K562 (cell line): ENCODE measurements at regions not wholly inside any gene's neighbourhood (a gene's known extent, or its start where the extent isn't known, plus 50 kb on each side); places are given as distances from the start of the nearest gene placed in this dataset.

ENCODE experiments used
- ATAC-seq: fragments of 200-7000 bp; cut with Tn5 transposase; 3 replicates; pipeline ENCODE4 v1.9.1; 2020; ENCODE audit warnings: moderate library complexity
- BruUV-seq: library from RNA; stranded (reverse); fragments of 400-500 nt; replicated peaks from 2 replicates; lab custom pipeline; 2021; lab: Mats Ljungman, UMichigan
- CTCF ChIA-PET: fragments of 300-600 bp; formaldehyde crosslinking; extraction: SDS; loops from one replicate; lab custom pipeline; 2021; ENCODE audit warnings: low intra/inter-chr PET ratio; lab: Yijun Ruan, JAX
- POLR2A ChIA-PET: fragments of 300-600, 350-650 bp; sonication (Branson Sonifier 250); formaldehyde crosslinking; extraction: SDS; loops from one replicate; lab custom pipeline; 2021; ENCODE audit warnings: antibody characterized with exemption, inconsistent platforms; lab: Yijun Ruan, JAX
- DNase-seq, 4 experiments: peaks; one replicate each; pipeline versions ENCODE4 v3.0.0 to v3.0.0-alpha.2; 2011 to 2018; ENCODE audit warnings: low spot score in 3 of 4, mixed read lengths in 3 of 4; ENCODE audit errors: extremely low read depth in 1 of 4
- FAIRE-seq: peaks from 2 replicates; lab custom pipeline; 2011; peaks lifted over from hg19 to GRCh38; lab: Jason Lieb, UNC
- H2AFZ ChIP-seq: 2 replicates; pipeline ENCODE4 v1.6.0; 2011; ENCODE audit warnings: low read depth, low read length, control low read depth, inconsistent platforms
- H3K27ac ChIP-seq: fragments of 200-600 bp; 3 replicates; pipeline ENCODE4 v1.8.0; 2011; ENCODE audit warnings: low read depth, mild to moderate bottlenecking, control low read depth, inconsistent platforms, low read length, moderate library complexity, mixed read lengths; ENCODE audit errors: extremely low read depth
- H3K27me3 ChIP-seq, 2 experiments: fragments of 300-600 bp in 1 of 2; 2 replicates in 1 of 2; 3 replicates in 1 of 2; pipeline versions ENCODE4 v1.6.0 to v1.8.0; 2011; ENCODE audit warnings: inconsistent platforms in 2 of 2, low read length in 2 of 2, mild to moderate bottlenecking in 1 of 2, mixed read lengths in 1 of 2, moderate library complexity in 1 of 2; ENCODE audit not compliant: control insufficient read depth in 2 of 2, insufficient read depth in 2 of 2
- H3K36me3 ChIP-seq: fragments of 300-600 bp; 3 replicates; pipeline ENCODE4 v1.8.0; 2011; ENCODE audit warnings: mild to moderate bottlenecking, low read length, inconsistent platforms; ENCODE audit not compliant: control insufficient read depth, insufficient read depth
- H3K4me1 ChIP-seq, 2 experiments: fragments of 200-600 bp in 1 of 2; replicated peaks in 1 of 2; 2 replicates in 1 of 2; 3 replicates in 1 of 2; pipeline versions ENCODE4 v1.5.1 to v1.8.0; 2011; ENCODE audit warnings: inconsistent platforms in 2 of 2, low read length in 2 of 2, mild to moderate bottlenecking in 1 of 2, mixed read lengths in 1 of 2, moderate library complexity in 1 of 2; ENCODE audit not compliant: control insufficient read depth in 2 of 2, insufficient read depth in 2 of 2
- H3K4me2 ChIP-seq: 2 replicates; pipeline ENCODE4 v1.6.1; 2011; ENCODE audit warnings: low read length, control low read depth, inconsistent platforms, mixed read lengths; ENCODE audit not compliant: insufficient read depth
- H3K4me3 ChIP-seq: fragments of 200-600 bp; sonication (generic), shearing (Covaris generic); 2 replicates; pipeline ENCODE4 v1.5.1; 2016; ENCODE audit warnings: control low read depth, inconsistent platforms
- H3K79me2 ChIP-seq: fragments of 200-600 bp; 3 replicates; pipeline ENCODE4 v1.8.0; 2011; ENCODE audit warnings: low read length, inconsistent platforms; ENCODE audit not compliant: control insufficient read depth, insufficient read depth
- H3K9ac ChIP-seq, 2 experiments: 2 replicates each; pipeline versions ENCODE4 v1.6.0 to v1.6.1; 2011; ENCODE audit warnings: low read depth in 2 of 2, low read length in 2 of 2, control low read depth in 1 of 2, inconsistent platforms in 1 of 2, mild to moderate bottlenecking in 1 of 2, mixed read lengths in 1 of 2; ENCODE audit not compliant: insufficient read depth in 1 of 2
- H3K9me1 ChIP-seq: one replicate; pipeline ENCODE4 v1.6.0; 2011; ENCODE audit warnings: inconsistent platforms, mild to moderate bottlenecking, low read length, moderate library complexity; ENCODE audit not compliant: control insufficient read depth, insufficient read depth
- H3K9me3 ChIP-seq: replicated peaks from 2 replicates; pipeline ENCODE4 v1.5.1; 2011; ENCODE audit warnings: low read depth, low read length, inconsistent platforms; ENCODE audit not compliant: control insufficient read depth, insufficient read depth
- H4K20me1 ChIP-seq: replicated peaks from 2 replicates; pipeline ENCODE4 v1.6.1; 2011; ENCODE audit warnings: low read length, inconsistent platforms, mixed read lengths; ENCODE audit not compliant: control insufficient read depth, insufficient read depth
- BACH1 ChIP-seq: fragments of 200-800 bp; sonication (Bioruptor generic); IDR thresholded peaks from 2 replicates; pipeline ENCODE4 v1.6.1; 2016; ENCODE audit warnings: missing genetic modification characterization, missing compliant biosample characterization
- E2F3 ChIP-seq: fragments of 250-450 bp; sonication (Bioruptor Pico); IDR thresholded peaks from 2 replicates; pipeline ENCODE4 v1.4.0; 2020; ENCODE audit warnings: mild to moderate bottlenecking
- HNRNPK ChIP-seq: fragments of 200-400 bp; formaldehyde crosslinking; IDR thresholded peaks from one replicate; pipeline ENCODE4 v1.6.1; 2018; ENCODE audit warnings: mild to moderate bottlenecking, low read depth, low read length; ENCODE audit not compliant: poor library complexity, severe bottlenecking
- KLF6 ChIP-seq: fragments of 250-450 bp; sonication (Bioruptor Pico); IDR thresholded peaks from 2 replicates; pipeline ENCODE4 v1.4.0; 2020; ENCODE audit warnings: mild to moderate bottlenecking, moderate library complexity, borderline replicate concordance
- MLLT1 ChIP-seq, 2 experiments: fragments of 450-650 bp; IDR thresholded peaks; 2 replicates each; pipeline ENCODE4 v1.6.1; 2016
- RBM39 ChIP-seq: fragments of 200-400 bp; formaldehyde crosslinking; optimal IDR thresholded peaks from 2 replicates; pipeline ENCODE3; 2018; ENCODE audit warnings: low read depth, low read length
- RNF2 ChIP-seq: sonication (generic); IDR thresholded peaks from 2 replicates; pipeline ENCODE4 v1.6.1; 2016
- SAFB ChIP-seq: fragments of 200-400 bp; formaldehyde crosslinking; IDR thresholded peaks from 2 replicates; pipeline ENCODE4 v1.6.1; 2017; ENCODE audit warnings: low read depth, low read length, borderline replicate concordance
- SIX5 ChIP-seq, 2 experiments: IDR thresholded peaks; 2 replicates each; pipeline ENCODE4 v1.6.1; 2011; ENCODE audit warnings: low read length in 2 of 2, borderline replicate concordance in 1 of 2, low read depth in 1 of 2, mild to moderate bottlenecking in 1 of 2, moderate library complexity in 1 of 2; ENCODE audit not compliant: insufficient read depth in 1 of 2
- TOE1 ChIP-seq, 2 experiments: fragments of 450-650 bp in 1 of 2; sonication (generic) in 1 of 2; formaldehyde crosslinking in 1 of 2; IDR thresholded peaks; 2 replicates each; pipeline versions ENCODE4 v1.7.1 to v1.8.0; 2016 to 2022; ENCODE audit warnings: borderline replicate concordance in 2 of 2, mild to moderate bottlenecking in 2 of 2, antibody characterized with exemption in 1 of 2, inconsistent platforms in 1 of 2, low read depth in 1 of 2, missing genetic modification reagents in 1 of 2, moderate library complexity in 1 of 2
- ZNF197 ChIP-seq: fragments of 200-800 bp; sonication (Bioruptor generic); IDR thresholded peaks from 2 replicates; pipeline ENCODE4 v1.6.1; 2016; ENCODE audit warnings: low read depth, missing genetic modification characterization, missing compliant biosample characterization
- ZNF518B ChIP-seq: fragments of 250-450 bp; sonication (Bioruptor Pico); IDR thresholded peaks from 2 replicates; pipeline ENCODE4 v1.5.0; 2021; ENCODE audit warnings: mild to moderate bottlenecking, moderate library complexity
- WGBS: fragments of 100-300 bp; shearing (Covaris generic); methylation state at CpG from one replicate; pipeline ENCODE4 v1.1.6; 2016; ENCODE audit warnings: low coverage, mixed read lengths; ENCODE audit not compliant: insufficient coverage; ENCODE audit errors: missing lambda C conversion rate; 5-methylcytosine and 5-hydroxymethylcytosine counted together
- in situ Hi-C: fragments of 300-500 bp; cut with MboI; formaldehyde crosslinking; loops from 4 replicates; pipeline ENCODE4 v1.15.0; 2018; ENCODE audit warnings: inconsistent platforms, mixed read lengths
- intact Hi-C: fragments of 100-400 bp; cut with micrococcal nuclease; formaldehyde crosslinking; loops from 2 replicates; pipeline ENCODE4 v1.14.2; 2022
- TF ChIP-seq, protein P1 (sequence below): fragments of 250-450 bp; sonication (Bioruptor Pico); IDR thresholded peaks from 2 replicates; pipeline ENCODE4 v1.5.0; 2020; ENCODE audit warnings: mild to moderate bottlenecking, borderline replicate concordance

DNA sequence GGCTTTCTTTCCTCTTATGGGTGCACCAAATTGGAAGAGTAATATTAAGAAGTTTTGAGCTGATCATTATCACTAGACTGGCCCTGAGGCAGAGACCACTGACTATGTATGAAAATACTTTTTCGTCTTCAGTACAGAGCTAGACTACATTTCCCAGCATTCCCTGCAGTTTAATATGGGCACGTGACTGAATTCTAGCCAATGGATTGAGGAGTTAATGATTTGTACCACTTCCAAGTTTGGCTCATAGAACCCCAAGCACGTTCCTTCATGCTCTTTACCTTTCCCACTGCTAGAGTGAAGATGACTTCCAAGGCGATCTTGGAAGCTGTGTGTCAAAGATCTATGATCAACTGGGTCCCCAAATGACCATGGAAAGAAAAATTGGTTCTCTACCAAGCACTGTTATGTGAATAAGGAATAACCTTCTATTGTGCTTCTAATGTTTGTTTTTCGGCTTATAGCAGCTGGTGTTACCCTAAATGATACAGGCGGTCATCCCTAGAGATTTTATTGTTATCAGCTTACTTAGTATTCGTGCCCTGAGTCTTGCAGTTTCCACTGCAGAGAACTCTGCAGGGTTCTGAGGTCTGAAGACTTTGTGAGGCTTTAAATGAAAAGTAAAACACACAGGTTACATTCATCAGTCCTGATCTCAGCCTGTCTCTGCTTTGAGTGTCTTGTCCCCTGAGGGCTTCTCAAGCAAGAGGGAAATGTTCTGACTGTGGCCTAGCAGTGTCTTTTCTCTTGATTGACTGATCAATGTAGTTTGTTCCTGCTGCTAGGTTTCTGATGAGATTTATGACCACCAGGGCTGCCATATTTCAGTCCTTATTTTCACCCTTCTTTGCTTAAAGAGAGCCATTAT, 486.8 kb downstream of the PDCD6IP start:
- FAIRE-seq = peak; percentile 65
- no peak for TF ChIP-seq ZNF197
- TF ChIP-seq KLF6 (CRISPR knock-in tag) = no peak
- no peak for TF ChIP-seq RNF2
- TF ChIP-seq, protein P1, sequence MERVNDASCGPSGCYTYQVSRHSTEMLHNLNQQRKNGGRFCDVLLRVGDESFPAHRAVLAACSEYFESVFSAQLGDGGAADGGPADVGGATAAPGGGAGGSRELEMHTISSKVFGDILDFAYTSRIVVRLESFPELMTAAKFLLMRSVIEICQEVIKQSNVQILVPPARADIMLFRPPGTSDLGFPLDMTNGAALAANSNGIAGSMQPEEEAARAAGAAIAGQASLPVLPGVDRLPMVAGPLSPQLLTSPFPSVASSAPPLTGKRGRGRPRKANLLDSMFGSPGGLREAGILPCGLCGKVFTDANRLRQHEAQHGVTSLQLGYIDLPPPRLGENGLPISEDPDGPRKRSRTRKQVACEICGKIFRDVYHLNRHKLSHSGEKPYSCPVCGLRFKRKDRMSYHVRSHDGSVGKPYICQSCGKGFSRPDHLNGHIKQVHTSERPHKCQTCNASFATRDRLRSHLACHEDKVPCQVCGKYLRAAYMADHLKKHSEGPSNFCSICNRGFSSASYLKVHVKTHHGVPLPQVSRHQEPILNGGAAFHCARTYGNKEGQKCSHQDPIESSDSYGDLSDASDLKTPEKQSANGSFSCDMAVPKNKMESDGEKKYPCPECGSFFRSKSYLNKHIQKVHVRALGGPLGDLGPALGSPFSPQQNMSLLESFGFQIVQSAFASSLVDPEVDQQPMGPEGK = no peak
- TF ChIP-seq BACH1 (tag) = no peak
- peak; percentile 47 to 54; a peak in 3 of 4 replicates for TF ChIP-seq SIX5 (IDR thresholded peaks at IDR 0.05; ENCODE audit: borderline replicate concordance in 1 of 2, insufficient read depth in 1 of 2, low read depth in 1 of 2, low read length in 2 of 2)
- no peak for TF ChIP-seq MLLT1 (IDR thresholded peaks at IDR 0.05)
- no peak for TF ChIP-seq E2F3 (CRISPR knock-in tag)
- no peak for TF ChIP-seq HNRNPK
- TF ChIP-seq RBM39 = no peak
- no peak for TF ChIP-seq ZNF518B
- TF ChIP-seq TOE1 (IDR thresholded peaks at IDR 0.05; ENCODE audit: borderline replicate concordance) = peak; percentile 64; the same call in 1 of the 2 replicates
- TF ChIP-seq TOE1 (CRISPR knock-in tag; IDR thresholded peaks at IDR 0.05; ENCODE audit: borderline replicate concordance, low read depth) = no peak
- TF ChIP-seq SAFB = no peak

More for the DNA sequence above, 486.8 kb downstream of the PDCD6IP start:
- H3K36me3 ChIP-seq = no peaks in the 10 kb centered on the region
- H3K4me3 ChIP-seq = no peak overlapping the region
- no peaks in the 10 kb centered on the region for H3K79me2 ChIP-seq
- ChIA-PET POLR2A (interaction anchor here (0.6 kb wide), 1 partner anchor 122 kb away, joined by 3 read pairs; no protein-coding TSS in a partner anchor), CTCF (no interaction called here)
- no peaks in the 10 kb centered on the region for H3K27me3 ChIP-seq
- ATAC-seq (peak; percentile 80), DNase-seq (peak; percentile 6 to 48 (median 32))
- H3K4me2 ChIP-seq = no peak overlapping the region
- no peaks in the 10 kb centered on the region for H4K20me1 ChIP-seq
- no peaks in the 10 kb centered on the region for H3K9me3 ChIP-seq
- no peak overlapping the region for H2AFZ ChIP-seq
- intact Hi-C loops (no loop called here), in situ Hi-C loops (no loop called here)
- H3K27ac ChIP-seq = no peak overlapping the region
- no peaks in the 10 kb centered on the region for H3K4me1 ChIP-seq
- no peak overlapping the region for H3K9ac ChIP-seq
- H3K9me1 ChIP-seq = no peaks in the 10 kb centered on the region
- WGBS = 0% methylated on average over 7 of the region's 7 CpGs
- no TSS peak for BruUV-seq
